ENCODE measurements at regions not wholly inside any gene's neighbourhood (a gene's known extent, or its start where the extent isn't known, plus 50 kb on each side); places are given as distances from the start of the nearest gene placed in this dataset.

GRCh38 chr1:81232420-81232819 is 568.3 kb upstream of the ADGRL2 start:
- H3K27ac ChIP-seq: no peak overlapping the region
- no peak overlapping the region for H3K4me3 ChIP-seq
- intact Hi-C loops (cut with DNase I; ENCODE audit: low total_unique reads): no loop called here
- no peaks in the 10 kb centered on the region for H3K36me3 ChIP-seq
- H3K4me1 ChIP-seq: no peaks in the 10 kb centered on the region
- no peak for DNase-seq (ENCODE audit: low spot score in 2 of 2)
- TF ChIP-seq POLR2AphosphoS5 (IDR thresholded peaks at IDR 0.05) (no peak), POLR2A (IDR thresholded peaks at IDR 0.05) (no peak), CTCF (IDR thresholded peaks at IDR 0.05) (no peak)
- H3K9me3 ChIP-seq: no peaks in the 10 kb centered on the region
- H3K27me3 ChIP-seq: no peaks in the 10 kb centered on the region

GRCh38 chr1:81231729-81232038 is 569.0 kb upstream of the ADGRL2 start:
- no peaks in the 10 kb centered on the region for H3K27me3 ChIP-seq
- DNase-seq (ENCODE audit: low spot score in 2 of 2): no peak
- no peaks in the 10 kb centered on the region for H3K36me3 ChIP-seq
- no peaks in the 10 kb centered on the region for H3K9me3 ChIP-seq
- H3K4me3 ChIP-seq: no peak overlapping the region
- H3K27ac ChIP-seq: no peak overlapping the region
- intact Hi-C loops (cut with DNase I; ENCODE audit: low total_unique reads): no loop called here
- TF ChIP-seq POLR2AphosphoS5 (IDR thresholded peaks at IDR 0.05) (no peak), POLR2A (IDR thresholded peaks at IDR 0.05) (no peak), CTCF (IDR thresholded peaks at IDR 0.05) (no peak)
- no peaks in the 10 kb centered on the region for H3K4me1 ChIP-seq

GRCh38 chr1:81230983-81231728 is 569.6 kb upstream of the ADGRL2 start:
- no peaks in the 10 kb centered on the region for H3K27me3 ChIP-seq
- TF ChIP-seq CTCF (IDR thresholded peaks at IDR 0.05) (no peak), POLR2A (IDR thresholded peaks at IDR 0.05) (no peak), POLR2AphosphoS5 (IDR thresholded peaks at IDR 0.05) (no peak)
- DNase-seq (ENCODE audit: low spot score in 2 of 2): no peak
- no peaks in the 10 kb centered on the region for H3K4me1 ChIP-seq
- no peak overlapping the region for H3K27ac ChIP-seq
- H3K36me3 ChIP-seq: no peaks in the 10 kb centered on the region
- no peak overlapping the region for H3K4me3 ChIP-seq
- no peaks in the 10 kb centered on the region for H3K9me3 ChIP-seq
- intact Hi-C loops (cut with DNase I; ENCODE audit: low total_unique reads): no loop called here

GRCh38 chr1:81228926-81229325 is 571.8 kb upstream of the ADGRL2 start:
- intact Hi-C loops (cut with DNase I; ENCODE audit: low total_unique reads): no loop called here
- Histone ChIP-seq H3K9me3 (no peaks in the 10 kb centered on the region), H3K4me1 (no peaks in the 10 kb centered on the region), H3K36me3 (no peaks in the 10 kb centered on the region), H3K27ac (no peak overlapping the region), H3K27me3 (no peaks in the 10 kb centered on the region), H3K4me3 (no peak overlapping the region)
- no peak for TF ChIP-seq CTCF (IDR thresholded peaks at IDR 0.05)
- DNase-seq (ENCODE audit: low spot score in 2 of 2): no peak

- no peak overlapping the region for H3K27ac ChIP-seq
- intact Hi-C loops (cut with DNase I; ENCODE audit: low total_unique reads): no loop called here
- H3K4me1 ChIP-seq: no peaks in the 10 kb centered on the region
- DNase-seq (ENCODE audit: low spot score in 2 of 2): no peak
- H3K9me3 ChIP-seq: no peaks in the 10 kb centered on the region
- no peaks in the 10 kb centered on the region for H3K36me3 ChIP-seq
- TF ChIP-seq CTCF (IDR thresholded peaks at IDR 0.05) (no peak), POLR2AphosphoS5 (IDR thresholded peaks at IDR 0.05) (no peak), POLR2A (IDR thresholded peaks at IDR 0.05) (no peak)
- no peak overlapping the region for H3K4me3 ChIP-seq
- H3K27me3 ChIP-seq: no peaks in the 10 kb centered on the region
Measured at GRCh38 chr1:81226603-81226928, 574.2 kb upstream of the ADGRL2 start.

All from breast epithelium (tissue), 4 donors.